ENCODE measurements at regions not wholly inside any gene's neighbourhood (a gene's known extent, or its start where the extent isn't known, plus 50 kb on each side); places are given as distances from the start of the nearest gene placed in this dataset.

- peaks cover 18% of the 10 kb centered on the region for H3K4me1 ChIP-seq
- no peaks in the 10 kb centered on the region for H3K9me3 ChIP-seq (replicated peaks)
- H3K27ac ChIP-seq: no peak overlapping the region
- H3K27me3 ChIP-seq: no peaks in the 10 kb centered on the region
- no peaks in the 10 kb centered on the region for H3K36me3 ChIP-seq
- peak; percentile 84 to 91 for DNase-seq
- H3K4me3 ChIP-seq: peak overlapping the region; percentile 7; the same call in 1 of the 2 replicates
Observed at GRCh38 chr11:64449381-64450167, 90.6 kb downstream of the RPS6KA4 start.

DNA sequence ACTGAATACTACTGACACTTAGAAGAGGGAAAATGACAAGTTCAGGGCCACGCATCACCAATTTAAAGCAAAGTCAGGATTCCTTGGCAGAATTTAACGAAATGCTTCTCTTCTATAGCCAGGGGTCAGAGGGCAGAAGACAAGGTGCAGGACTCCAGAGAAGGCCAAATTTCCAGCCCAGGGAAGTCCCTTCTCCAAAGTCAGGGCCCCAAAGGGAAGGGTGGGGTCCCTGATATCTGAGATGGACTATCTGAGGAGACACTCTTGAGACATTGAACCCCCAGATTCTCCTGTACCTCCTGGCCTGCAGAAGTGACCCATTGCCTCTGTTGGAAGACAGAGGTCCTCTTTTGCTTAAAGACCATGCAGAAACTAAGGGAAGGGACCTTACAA is 91.2 kb downstream of the RPS6KA4 start:
- DNase-seq: no peak
- H3K4me1 ChIP-seq: peaks cover 15% of the 10 kb centered on the region
- no peak overlapping the region for H3K4me3 ChIP-seq
- H3K36me3 ChIP-seq: no peaks in the 10 kb centered on the region
- no peak overlapping the region for H3K27ac ChIP-seq
- H3K27me3 ChIP-seq: no peaks in the 10 kb centered on the region
- no peaks in the 10 kb centered on the region for H3K9me3 ChIP-seq (replicated peaks)

DNA sequence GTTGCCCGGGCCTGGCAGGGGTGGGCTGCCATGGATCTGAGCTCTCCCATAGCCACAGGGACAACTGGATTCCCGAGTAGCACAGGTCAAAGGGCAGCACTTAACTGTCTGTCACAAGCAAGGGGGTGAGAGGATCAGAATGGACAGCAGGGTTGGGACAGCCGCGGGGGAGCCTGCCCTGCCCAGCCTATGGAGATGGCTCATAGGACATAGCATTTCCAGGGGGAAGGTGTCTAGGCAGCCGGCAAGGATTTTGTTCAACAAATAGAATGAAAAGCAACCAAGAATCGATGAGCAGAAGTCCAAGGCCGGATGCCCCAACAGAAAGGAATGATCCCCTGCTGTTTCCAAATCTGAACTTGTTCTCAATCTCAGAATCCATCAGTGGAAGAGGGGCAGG is 92.9 kb downstream of the RPS6KA4 start:
- Histone ChIP-seq H3K36me3 (no peaks in the 10 kb centered on the region), H3K4me3 (no peak overlapping the region)
- DNase-seq: no peak

GRCh38 chr11:64453466-64453865 is 94.5 kb downstream of the RPS6KA4 start:
- Histone ChIP-seq H3K4me1 (peaks cover 7% of the 10 kb centered on the region; the same call in 1 of the 2 replicates), H3K27me3 (no peaks in the 10 kb centered on the region), H3K4me3 (no peak overlapping the region), H3K27ac (no peak overlapping the region), H3K36me3 (no peaks in the 10 kb centered on the region), H3K9me3 (replicated peaks) (no peaks in the 10 kb centered on the region)
- no peak for DNase-seq

More for the DNA sequence above, 92.9 kb downstream of the RPS6KA4 start:
- Histone ChIP-seq H3K9me3 (replicated peaks) (no peaks in the 10 kb centered on the region), H3K27me3 (no peaks in the 10 kb centered on the region), H3K4me1 (peaks cover 15% of the 10 kb centered on the region), H3K27ac (no peak overlapping the region)

DNA sequence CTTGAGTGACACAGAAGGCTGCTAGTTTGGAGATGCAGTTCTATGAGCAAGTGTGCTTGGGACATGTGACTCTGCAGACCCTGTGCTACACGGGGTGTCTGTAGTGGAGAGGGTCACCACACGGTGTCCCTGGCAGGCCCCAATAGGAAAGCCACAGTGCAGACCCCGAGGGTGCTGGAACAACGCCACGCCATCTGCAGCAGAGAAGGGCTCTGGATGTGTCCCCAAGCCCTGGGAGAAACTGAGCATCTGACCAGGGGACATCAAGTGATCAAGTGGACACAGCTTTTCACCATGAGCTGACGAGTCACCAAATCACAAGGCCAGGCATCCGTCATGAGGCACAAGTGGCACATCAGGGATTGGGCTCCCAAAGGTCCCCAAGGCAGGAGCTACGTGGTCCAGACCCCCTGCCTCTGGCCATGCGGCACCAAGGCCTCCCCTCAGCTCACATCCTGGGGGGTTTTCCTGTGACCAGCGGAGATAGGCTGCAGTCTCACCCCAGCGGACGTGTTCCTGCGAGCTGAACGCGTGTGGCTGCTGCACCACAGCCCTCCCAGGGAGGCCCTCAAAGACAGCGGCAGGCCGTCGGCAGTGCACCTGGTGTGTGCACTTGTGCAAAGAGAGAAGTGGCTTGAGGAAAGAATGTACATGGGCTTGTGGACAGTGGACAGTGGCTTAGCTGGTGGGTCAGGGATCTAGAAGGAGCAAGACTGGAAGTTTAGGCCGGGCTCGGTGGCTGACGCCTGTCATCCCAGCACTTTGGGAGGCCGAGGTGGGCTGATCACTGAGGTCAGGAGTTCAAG is 96.7 kb downstream of the RPS6KA4 start:
- DNase-seq: no peak
- H3K27me3 ChIP-seq: no peaks in the 10 kb centered on the region
- no peak overlapping the region for H3K4me3 ChIP-seq
- no peaks in the 10 kb centered on the region for H3K36me3 ChIP-seq
- no peak overlapping the region for H3K27ac ChIP-seq
- H3K4me1 ChIP-seq: peaks cover 3% of the 10 kb centered on the region; the same call in 1 of the 2 replicates
- H3K9me3 ChIP-seq (replicated peaks): no peaks in the 10 kb centered on the region

GRCh38 chr11:64456509-64457320 is 97.8 kb downstream of the RPS6KA4 start:
- Histone ChIP-seq H3K27me3 (no peaks in the 10 kb centered on the region), H3K36me3 (no peaks in the 10 kb centered on the region), H3K4me1 (peaks cover 3% of the 10 kb centered on the region; the same call in 1 of the 2 replicates), H3K4me3 (no peak overlapping the region), H3K9me3 (replicated peaks) (no peaks in the 10 kb centered on the region), H3K27ac (no peak overlapping the region)
- no peak for DNase-seq

GRCh38 chr11:64457416-64458010 is 98.2 kb upstream of the SLC22A11 start:
- Histone ChIP-seq H3K36me3 (no peaks in the 10 kb centered on the region), H3K9me3 (replicated peaks) (no peaks in the 10 kb centered on the region), H3K4me3 (no peak overlapping the region), H3K27me3 (no peaks in the 10 kb centered on the region), H3K27ac (no peak overlapping the region), H3K4me1 (peaks cover 3% of the 10 kb centered on the region; the same call in 1 of the 2 replicates)
- no peak for DNase-seq

- Histone ChIP-seq H3K36me3 (no peaks in the 10 kb centered on the region), H3K27ac (no peak overlapping the region), H3K4me3 (no peak overlapping the region), H3K27me3 (no peaks in the 10 kb centered on the region), H3K4me1 (peaks cover 3% of the 10 kb centered on the region; the same call in 1 of the 2 replicates), H3K9me3 (replicated peaks) (no peaks in the 10 kb centered on the region)
- DNase-seq: peak; percentile 45 to 60
Observed at GRCh38 chr11:64458997-64459396, 96.7 kb upstream of the SLC22A11 start.

- H3K36me3 ChIP-seq: no peaks in the 10 kb centered on the region
- DNase-seq: no peak
- no peak overlapping the region for H3K4me3 ChIP-seq
- no peak overlapping the region for H3K27ac ChIP-seq
- no peaks in the 10 kb centered on the region for H3K9me3 ChIP-seq (replicated peaks)
- peaks cover 3% of the 10 kb centered on the region; the same call in 1 of the 2 replicates for H3K4me1 ChIP-seq
- H3K27me3 ChIP-seq: no peaks in the 10 kb centered on the region
Observed at GRCh38 chr11:64459609-64460008, 96.1 kb upstream of the SLC22A11 start.

DNA sequence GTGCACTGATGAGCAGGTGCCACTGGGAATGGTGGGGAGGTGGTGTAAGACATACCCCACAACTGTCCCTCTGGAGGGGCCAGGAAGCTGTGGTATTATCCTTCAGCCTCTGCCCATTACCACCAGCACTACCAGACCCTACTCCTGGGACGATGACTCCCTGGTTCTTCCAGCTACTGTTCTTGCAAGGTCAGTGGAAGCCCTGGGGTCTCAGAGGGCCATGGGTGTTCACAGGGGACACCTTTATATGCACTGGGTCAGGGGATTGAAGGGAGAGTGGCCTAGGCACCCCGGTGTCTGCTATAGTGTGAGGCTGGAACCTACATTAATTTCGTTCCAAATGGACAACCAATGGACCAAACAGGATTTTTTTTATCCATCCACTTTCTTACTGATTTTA is 94.7 kb upstream of the SLC22A11 start:
- Histone ChIP-seq H3K36me3 (no peaks in the 10 kb centered on the region), H3K4me3 (no peak overlapping the region), H3K4me1 (peaks cover 3% of the 10 kb centered on the region; the same call in 1 of the 2 replicates), H3K27me3 (no peaks in the 10 kb centered on the region), H3K27ac (no peak overlapping the region), H3K9me3 (replicated peaks) (no peaks in the 10 kb centered on the region)
- no peak for DNase-seq

GRCh38 chr11:64466115-64466718 is 89.5 kb upstream of the SLC22A11 start:
- H3K36me3 ChIP-seq: no peaks in the 10 kb centered on the region
- H3K4me3 ChIP-seq: no peak overlapping the region
- no peak overlapping the region for H3K27ac ChIP-seq
- H3K27me3 ChIP-seq: no peaks in the 10 kb centered on the region
- DNase-seq: no peak
- H3K9me3 ChIP-seq (replicated peaks): no peaks in the 10 kb centered on the region
- H3K4me1 ChIP-seq: no peaks in the 10 kb centered on the region

GRCh38 chr11:64469288-64469687 is 86.5 kb upstream of the SLC22A11 start:
- no peak overlapping the region for H3K27ac ChIP-seq

GRCh38 chr11:64472593-64473455 is 82.9 kb upstream of the SLC22A11 start:
- DNase-seq: no peak
- Histone ChIP-seq H3K4me1 (0 out of 2 replicates have a peak, but pooled peaks cover 3% of the 10 kb centered on the region), H3K36me3 (no peaks in the 10 kb centered on the region), H3K27me3 (no peaks in the 10 kb centered on the region), H3K4me3 (no peak overlapping the region), H3K9me3 (replicated peaks) (no peaks in the 10 kb centered on the region), H3K27ac (no peak overlapping the region)

More at GRCh38 chr11:64469288-64469687, 86.5 kb upstream of the SLC22A11 start:
- Histone ChIP-seq H3K27me3 (no peaks in the 10 kb centered on the region), H3K9me3 (replicated peaks) (no peaks in the 10 kb centered on the region), H3K4me1 (0 out of 2 replicates have a peak, but pooled peaks cover 3% of the 10 kb centered on the region), H3K36me3 (no peaks in the 10 kb centered on the region), H3K4me3 (no peak overlapping the region)
- no peak for DNase-seq

Data from SJCRH30 (cell line).